ENCODE measurements at regions not wholly inside any gene's neighbourhood (a gene's known extent, or its start where the extent isn't known, plus 50 kb on each side); places are given as distances from the start of the nearest gene placed in this dataset.

GRCh38 chrX:39261446-39262147 is 460.3 kb downstream of the MID1IP1 start:
- Histone ChIP-seq H3K4me1 (replicated peaks in 1 of 2; ENCODE audit: control insufficient read depth in 2 of 2, insufficient read depth in 2 of 2, low read length in 2 of 2) (peaks cover 0 to 2% of the 10 kb centered on the region in 2 experiments; a peak in 3 of 5 replicates), H3K4me3 (no peak overlapping the region), H2AFZ (ENCODE audit: low read depth, low read length) (no peak overlapping the region), H3K27ac (ENCODE audit: extremely low read depth, low read depth, low read length) (no peak overlapping the region), H4K20me1 (replicated peaks; ENCODE audit: control insufficient read depth, insufficient read depth, low read length) (no peaks in the 10 kb centered on the region), H3K9ac (ENCODE audit: insufficient read depth in 1 of 2, low read depth in 2 of 2, low read length in 2 of 2) (no peak overlapping the region), H3K9me1 (ENCODE audit: control insufficient read depth, insufficient read depth, low read length) (no peaks in the 10 kb centered on the region), H3K9me3 (replicated peaks; ENCODE audit: control insufficient read depth, insufficient read depth, low read depth, low read length) (no peaks in the 10 kb centered on the region), H3K4me2 (ENCODE audit: insufficient read depth, low read length) (no peak overlapping the region), H3K79me2 (ENCODE audit: control insufficient read depth, insufficient read depth, low read length) (no peaks in the 10 kb centered on the region), H3K27me3 (ENCODE audit: control insufficient read depth in 2 of 2, insufficient read depth in 2 of 2, low read length in 2 of 2) (no peaks in the 10 kb centered on the region), H3K36me3 (ENCODE audit: control insufficient read depth, insufficient read depth, low read length) (no peaks in the 10 kb centered on the region)
- intact Hi-C loops (cut with micrococcal nuclease): loop anchor here (5.0 kb wide), 1 partner anchor 186 kb away; no protein-coding TSS in a partner anchor
- no TSS peak for BruUV-seq (replicated peaks)
- WGBS (ENCODE audit: insufficient coverage, low coverage, missing lambda C conversion rate): 27% methylated on average over 1 of the region's 1 CpG
- FAIRE-seq (peak; percentile 58), ATAC-seq (peak; percentile 62; the same call in 1 of the 3 replicates), DNase-seq (ENCODE audit: extremely low read depth in 1 of 4, low spot score in 3 of 4) (peak; percentile 24 to 45 (median 34))
- POLR2A ChIA-PET: interaction anchor here (0.6 kb wide), 1 partner anchor 314 kb away, joined by 3 read pairs; no protein-coding TSS in a partner anchor
- CTCF ChIA-PET (ENCODE audit: low intra/inter-chr PET ratio): no interaction called here
- in situ Hi-C loops (cut with MboI): no loop called here
- TF ChIP-seq SMC3 (conservative IDR thresholded peaks at IDR 0.05; ENCODE audit: insufficient read depth, low read depth, low read length) (0 out of 2 replicates have a peak, but pooled peaks have one; percentile 5), RAD21 (CRISPR knock-in tag; conservative IDR thresholded peaks at IDR 0.05 in 1 of 2, IDR thresholded peaks at IDR 0.05 in 1 of 2) (peak; percentile 50 to 56), CTCF (IDR thresholded peaks at IDR 0.05 in 2 of 3, conservative IDR thresholded peaks at IDR 0.05 in 1 of 3; ENCODE audit: insufficient read depth in 2 of 3, low read depth in 1 of 3, low read length in 3 of 3) (peak; percentile 36 to 51 (median 50); a peak in 5 of 6 replicates), DEAF1 (CRISPR knock-in tag; IDR thresholded peaks at IDR 0.05) (peak; percentile 36; the same call in 1 of the 2 replicates), MTF1 (CRISPR knock-in tag; IDR thresholded peaks at IDR 0.05; ENCODE audit: borderline replicate concordance) (no peak), CEBPB (tag; IDR thresholded peaks at IDR 0.05) (no peak), ESRRA (IDR thresholded peaks at IDR 0.05; ENCODE audit: borderline replicate concordance, low read depth) (peak; percentile 29; the same call in 1 of the 2 replicates), REST (IDR thresholded peaks at IDR 0.05; ENCODE audit: borderline replicate concordance) (peak; percentile 55; the same call in 1 of the 2 replicates), REST (CRISPR knock-in tag; IDR thresholded peaks at IDR 0.05; ENCODE audit: low read depth) (no peak)
